Neural crest cell (in vitro differentiated cells): ENCODE measurements at regions not wholly inside any gene's neighbourhood (a gene's known extent, or its start where the extent isn't known, plus 50 kb on each side); places are given as distances from the start of the nearest gene placed in this dataset.

Experiments
- DNase-seq: peaks from one replicate; pipeline ENCODE4 v3.0.0; 2021; ENCODE audit warnings: low read depth, mixed read lengths, low spot score
- H3K27ac Mint-ChIP-seq: one replicate; pipeline ENCODE4 v1.8.0; 2021; ENCODE audit warnings: mild to moderate bottlenecking, mixed read lengths; ENCODE audit not compliant: unreplicated experiment
- H3K27me3 Mint-ChIP-seq: 2 replicates; pipeline ENCODE4 v1.8.0; 2021; ENCODE audit warnings: low read depth, mild to moderate bottlenecking, mixed read lengths
- H3K36me3 Mint-ChIP-seq: 2 replicates; pipeline ENCODE4 v1.8.0; 2021; ENCODE audit warnings: low read depth, mild to moderate bottlenecking, mixed read lengths
- H3K4me1 Mint-ChIP-seq: 2 replicates; pipeline ENCODE4 v1.8.0; 2021; ENCODE audit warnings: mixed read lengths
- H3K4me3 Mint-ChIP-seq: one replicate; pipeline ENCODE4 v1.8.0; 2021; ENCODE audit warnings: mild to moderate bottlenecking, mixed read lengths
- H3K9me3 Mint-ChIP-seq: 2 replicates; pipeline ENCODE4 v1.8.0; 2021; ENCODE audit warnings: mixed read lengths
- CTCF ChIP-seq: fragments of 200-600 bp; sonication (generic); conservative IDR thresholded peaks from 2 replicates; pipeline ENCODE4 v1.5.0; 2021; ENCODE audit warnings: antibody characterized with exemption, mild to moderate bottlenecking

- TF ChIP-seq CTCF = no peak
- no peak for DNase-seq
- no peaks in the 10 kb centered on the region for H3K27me3 Mint-ChIP-seq
- no peaks in the 10 kb centered on the region for H3K4me1 Mint-ChIP-seq
- H3K36me3 Mint-ChIP-seq = no peaks in the 10 kb centered on the region
- no peaks in the 10 kb centered on the region for H3K9me3 Mint-ChIP-seq
- H3K27ac Mint-ChIP-seq = peak overlapping the region; percentile 52
- no peak overlapping the region for H3K4me3 Mint-ChIP-seq
These were observed 92.8 kb upstream of the SLC38A4 start for GRCh38 chr12:46918631-46919030.

- Mint-ChIP-seq H3K36me3 (no peaks in the 10 kb centered on the region), H3K9me3 (no peaks in the 10 kb centered on the region), H3K27me3 (no peaks in the 10 kb centered on the region), H3K4me1 (no peaks in the 10 kb centered on the region), H3K27ac (no peak overlapping the region), H3K4me3 (no peak overlapping the region)
- no peak for DNase-seq
- TF ChIP-seq CTCF = no peak
These were observed 94.0 kb upstream of the SLC38A4 start for GRCh38 chr12:46919666-46920400.

- H3K27me3 Mint-ChIP-seq = no peaks in the 10 kb centered on the region
- H3K36me3 Mint-ChIP-seq = no peaks in the 10 kb centered on the region
- no peak for DNase-seq
- no peak for TF ChIP-seq CTCF
- no peak overlapping the region for H3K27ac Mint-ChIP-seq
- no peaks in the 10 kb centered on the region for H3K4me1 Mint-ChIP-seq
- no peak overlapping the region for H3K4me3 Mint-ChIP-seq
- H3K9me3 Mint-ChIP-seq = no peaks in the 10 kb centered on the region
These were observed 94.7 kb upstream of the SLC38A4 start for GRCh38 chr12:46920499-46920898.

- Mint-ChIP-seq H3K4me1 (no peaks in the 10 kb centered on the region), H3K9me3 (no peaks in the 10 kb centered on the region), H3K4me3 (no peak overlapping the region), H3K27me3 (no peaks in the 10 kb centered on the region), H3K36me3 (no peaks in the 10 kb centered on the region), H3K27ac (no peak overlapping the region)
- TF ChIP-seq CTCF = no peak
- no peak for DNase-seq
These were observed 95.4 kb upstream of the SLC38A4 start for GRCh38 chr12:46921048-46921763.

- TF ChIP-seq CTCF = no peak
These were observed 96.0 kb upstream of the SLC38A4 start for GRCh38 chr12:46921764-46922133.

More at GRCh38 chr12:46921764-46922133, 96.0 kb upstream of the SLC38A4 start:
- no peaks in the 10 kb centered on the region for H3K9me3 Mint-ChIP-seq
- DNase-seq = no peak
- H3K4me1 Mint-ChIP-seq = no peaks in the 10 kb centered on the region
- no peak overlapping the region for H3K4me3 Mint-ChIP-seq
- H3K27me3 Mint-ChIP-seq = no peaks in the 10 kb centered on the region
- H3K36me3 Mint-ChIP-seq = no peaks in the 10 kb centered on the region
- H3K27ac Mint-ChIP-seq = no peak overlapping the region
